ENCODE measurements at regions not wholly inside any gene's neighbourhood (a gene's known extent, or its start where the extent isn't known, plus 50 kb on each side); places are given as distances from the start of the nearest gene placed in this dataset.

- H3K4me3 ChIP-seq (ENCODE audit: low read depth, low read length) = no peak overlapping the region
- DNase-seq (ENCODE audit: low read depth) = no peak
These were observed 83.9 kb upstream of the UNC5B start for GRCh38 chr10:71128311-71128980.

- no peak overlapping the region for H3K4me3 ChIP-seq (ENCODE audit: low read depth, low read length)
- no peak for DNase-seq (ENCODE audit: low read depth)
These were observed 81.3 kb upstream of the UNC5B start for GRCh38 chr10:71131096-71131495.

GRCh38 chr10:71131508-71132088, 80.8 kb upstream of the UNC5B start:
- no peak for DNase-seq (ENCODE audit: low read depth)
- H3K4me3 ChIP-seq (ENCODE audit: low read depth, low read length) = no peak overlapping the region

DNA sequence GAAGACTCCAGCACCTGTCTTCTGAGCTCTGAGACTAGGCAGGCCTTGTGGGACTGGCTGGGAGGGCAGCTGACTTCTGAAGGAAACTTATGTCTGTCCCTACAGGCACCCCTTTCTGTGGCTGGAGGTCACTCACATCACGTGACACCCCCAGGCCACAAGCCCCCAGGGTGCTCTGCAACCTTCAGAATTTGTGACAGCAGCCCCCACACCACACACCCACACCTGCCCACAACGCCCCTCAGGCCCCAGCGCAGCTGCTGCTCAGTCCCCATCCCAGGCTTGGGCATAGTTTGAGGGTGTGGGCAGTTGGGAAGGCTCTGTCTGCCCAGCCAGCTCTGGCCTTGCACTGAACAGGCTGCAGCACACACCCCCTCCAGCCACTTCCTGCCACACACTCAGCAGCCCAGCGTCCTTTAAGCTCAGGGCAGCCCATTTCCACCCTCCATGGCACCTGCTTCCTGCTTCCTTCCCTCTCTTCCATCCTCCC, 80.0 kb upstream of the UNC5B start:
- no peak for DNase-seq (ENCODE audit: low read depth)
- H3K4me3 ChIP-seq (ENCODE audit: low read depth, low read length) = no peak overlapping the region

DNA sequence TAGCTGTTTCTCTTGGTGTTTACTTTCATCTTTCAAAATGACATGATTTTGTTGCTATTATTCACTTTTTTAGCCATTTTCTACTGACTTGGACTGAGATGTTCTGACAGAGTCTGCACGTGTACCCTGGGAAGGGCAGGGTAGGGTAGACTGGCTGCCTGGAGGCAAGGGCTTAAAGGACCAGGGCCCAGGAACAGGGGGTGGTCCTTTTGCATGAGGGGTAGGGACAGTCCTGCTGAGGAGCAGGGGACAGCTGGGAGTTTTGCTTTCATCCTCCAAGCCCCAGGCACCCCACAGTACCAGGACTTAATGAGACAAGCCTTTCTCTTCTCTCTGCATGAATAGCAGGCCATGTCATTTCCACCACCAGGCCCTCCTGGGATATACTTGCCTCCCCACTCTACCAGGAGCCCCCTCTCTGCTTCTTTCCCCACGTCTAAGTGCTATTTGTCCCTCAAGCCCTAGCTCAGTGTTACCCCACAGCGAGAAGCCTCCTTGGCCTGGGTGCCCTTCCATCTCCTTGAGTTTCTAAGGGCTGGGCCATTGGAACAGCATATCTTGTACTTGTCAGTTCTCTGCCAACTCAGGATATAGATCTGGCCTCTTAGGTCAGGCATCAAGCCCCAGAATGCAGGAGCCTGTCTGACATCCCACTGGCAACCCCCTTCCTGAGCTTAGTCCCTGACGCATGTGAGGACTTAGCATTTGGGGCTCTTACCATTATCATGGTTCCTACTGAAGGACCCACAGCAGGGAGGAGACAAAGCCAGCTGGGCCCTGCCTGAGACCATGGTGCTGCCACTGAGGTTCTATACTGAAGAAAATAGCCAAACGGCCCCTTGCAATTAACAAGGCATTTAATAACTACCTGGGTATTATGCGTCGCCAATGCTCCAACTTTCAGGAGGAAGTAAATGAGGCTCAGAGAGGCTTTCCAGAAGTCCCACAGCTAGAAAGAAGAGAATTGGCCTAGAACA, 78.4 kb upstream of the UNC5B start:
- no peak for DNase-seq (ENCODE audit: low read depth)
- no peak overlapping the region for H3K4me3 ChIP-seq (ENCODE audit: low read depth, low read length)

GRCh38 chr10:71134732-71135211, 77.6 kb upstream of the UNC5B start:
- DNase-seq (ENCODE audit: low read depth) = no peak
- H3K4me3 ChIP-seq (ENCODE audit: low read depth, low read length) = no peak overlapping the region

DNA sequence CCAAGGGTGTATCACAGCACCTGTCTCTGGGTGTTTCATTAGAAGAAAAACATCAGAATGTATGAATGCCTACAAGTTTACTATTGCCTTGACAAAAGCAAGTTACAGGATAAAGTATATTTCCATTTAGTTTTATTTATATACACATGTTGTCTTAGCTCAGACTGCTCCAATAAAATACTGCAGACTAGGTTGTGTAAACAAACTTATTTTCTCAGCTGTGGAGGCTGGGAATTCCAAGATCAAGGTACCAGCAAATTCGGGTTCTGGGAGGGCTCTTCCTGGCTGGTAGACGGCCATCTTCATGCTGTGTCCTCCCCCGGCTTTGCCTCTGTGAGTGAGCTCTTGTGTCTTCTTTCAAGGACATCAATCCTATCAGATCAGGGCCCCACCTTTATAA, 77.1 kb upstream of the UNC5B start:
- DNase-seq (ENCODE audit: low read depth) = no peak
- no peak overlapping the region for H3K4me3 ChIP-seq (ENCODE audit: low read depth, low read length)

- H3K4me3 ChIP-seq (ENCODE audit: low read depth, low read length) = no peak overlapping the region
- no peak for DNase-seq (ENCODE audit: low read depth)
These were observed 76.2 kb upstream of the UNC5B start for GRCh38 chr10:71136036-71136721.

- H3K4me3 ChIP-seq (ENCODE audit: low read depth, low read length) = no peak overlapping the region
- no peak for DNase-seq (ENCODE audit: low read depth)
These were observed 74.7 kb upstream of the UNC5B start for GRCh38 chr10:71137701-71138100.

DNA sequence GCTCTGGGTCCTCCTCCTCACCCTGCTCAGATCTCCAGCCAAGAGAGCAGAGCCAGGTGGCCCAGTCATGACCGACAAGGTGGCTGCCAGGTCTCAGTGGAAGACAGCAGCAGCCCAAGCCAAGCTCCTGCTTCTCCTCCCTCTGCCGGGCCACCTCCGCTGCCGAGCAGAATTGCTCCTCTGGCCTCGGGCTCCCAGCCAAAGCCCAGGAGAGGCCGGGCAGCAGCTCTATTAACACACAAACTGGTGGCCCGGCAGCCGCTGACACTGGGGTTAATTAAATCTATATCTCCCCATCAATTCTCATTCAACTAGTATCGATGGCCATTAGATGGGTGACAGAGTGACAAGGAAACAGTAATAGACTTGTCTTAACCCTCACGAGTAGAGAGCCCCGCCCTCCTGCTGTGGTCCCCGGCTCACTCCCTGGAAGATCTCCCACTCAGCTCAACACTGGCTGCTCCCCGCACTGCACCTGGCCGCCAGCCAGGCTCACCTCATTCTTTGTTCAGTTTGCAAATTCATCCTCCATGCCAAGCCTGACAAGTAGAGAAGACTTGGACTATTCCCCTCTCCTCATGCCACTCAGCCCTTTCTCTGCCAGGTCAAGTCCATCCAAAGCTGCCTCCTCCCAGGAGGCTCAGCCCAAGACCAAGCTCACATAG, 74.1 kb upstream of the UNC5B start:
- H3K4me3 ChIP-seq (ENCODE audit: low read depth, low read length) = no peak overlapping the region
- no peak for DNase-seq (ENCODE audit: low read depth)

DNA sequence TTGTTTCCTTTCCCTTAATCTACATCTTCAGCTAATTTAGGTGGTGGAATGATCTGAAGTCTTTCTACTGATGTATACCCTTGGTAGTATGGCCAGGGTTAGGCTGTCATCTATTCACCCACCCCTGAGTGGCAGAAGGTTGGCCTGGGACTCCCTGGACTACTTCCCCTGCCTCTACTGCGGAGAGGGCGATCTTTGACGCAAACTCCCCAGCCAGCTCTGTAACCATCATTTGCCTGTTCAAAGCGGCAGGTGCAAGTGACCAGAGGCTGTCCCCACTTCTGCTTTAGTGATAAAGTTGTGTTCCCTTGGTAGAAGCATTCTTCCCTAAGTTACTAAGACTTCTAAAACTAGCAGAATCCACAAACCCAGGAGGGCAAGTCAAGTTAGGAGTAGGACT, 70.8 kb upstream of the UNC5B start:
- H3K4me3 ChIP-seq (ENCODE audit: low read depth, low read length) = no peak overlapping the region
- DNase-seq (ENCODE audit: low read depth) = no peak

GRCh38 chr10:71143170-71143569, 69.2 kb upstream of the UNC5B start:
- no peak overlapping the region for H3K4me3 ChIP-seq (ENCODE audit: low read depth, low read length)
- DNase-seq (ENCODE audit: low read depth) = no peak

DNA sequence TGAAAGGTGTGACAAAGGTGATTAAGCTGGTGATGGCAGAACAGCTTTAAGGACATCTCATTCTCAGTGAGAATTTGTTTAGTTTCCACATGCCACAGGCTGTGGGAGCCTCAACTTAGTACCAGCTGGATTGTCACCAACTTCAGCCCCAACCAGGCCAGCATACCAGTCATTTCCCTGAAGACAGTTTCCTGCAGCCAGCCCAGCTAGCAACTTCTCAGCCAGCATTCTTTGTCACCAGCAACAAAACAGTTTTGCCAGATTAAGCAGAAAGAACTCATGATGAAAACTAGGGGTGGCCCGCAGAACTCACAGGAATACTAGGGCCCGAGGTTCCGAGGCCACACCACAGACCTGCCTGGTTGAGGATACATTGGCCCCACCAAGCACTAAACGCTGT, 68.8 kb upstream of the UNC5B start:
- DNase-seq (ENCODE audit: low read depth) = no peak

DNA sequence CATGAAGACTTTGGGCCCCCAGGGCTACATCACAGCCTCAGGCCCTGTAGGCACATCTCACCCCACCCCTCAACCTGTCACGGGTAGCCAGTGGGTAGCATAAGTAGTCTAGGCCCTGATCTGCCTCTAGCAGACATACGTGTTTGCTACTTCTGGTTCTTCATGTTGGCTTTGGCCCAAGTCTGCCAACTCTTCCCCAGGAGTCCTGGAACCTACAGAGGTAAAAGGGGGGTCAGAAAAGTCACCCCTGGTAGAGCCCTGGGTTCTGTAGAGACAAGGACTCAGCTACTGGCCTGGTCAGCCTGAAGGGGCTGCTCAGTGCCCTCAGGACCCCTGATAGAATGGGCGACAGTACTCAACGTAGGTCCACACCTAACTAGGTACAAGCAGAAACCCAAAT, 67.5 kb upstream of the UNC5B start:
- H3K4me3 ChIP-seq (ENCODE audit: low read depth, low read length) = no peak overlapping the region
- DNase-seq (ENCODE audit: low read depth) = no peak

More for the DNA sequence above, 68.8 kb upstream of the UNC5B start:
- H3K4me3 ChIP-seq (ENCODE audit: low read depth, low read length) = no peak overlapping the region

- no peak overlapping the region for H3K4me3 ChIP-seq (ENCODE audit: low read depth, low read length)
- no peak for DNase-seq (ENCODE audit: low read depth)
These were observed 66.9 kb upstream of the UNC5B start for GRCh38 chr10:71145352-71145945.

- no peak for DNase-seq (ENCODE audit: low read depth)
- H3K4me3 ChIP-seq (ENCODE audit: low read depth, low read length) = no peak overlapping the region
These were observed 61.6 kb upstream of the UNC5B start for GRCh38 chr10:71150796-71151195.

DNA sequence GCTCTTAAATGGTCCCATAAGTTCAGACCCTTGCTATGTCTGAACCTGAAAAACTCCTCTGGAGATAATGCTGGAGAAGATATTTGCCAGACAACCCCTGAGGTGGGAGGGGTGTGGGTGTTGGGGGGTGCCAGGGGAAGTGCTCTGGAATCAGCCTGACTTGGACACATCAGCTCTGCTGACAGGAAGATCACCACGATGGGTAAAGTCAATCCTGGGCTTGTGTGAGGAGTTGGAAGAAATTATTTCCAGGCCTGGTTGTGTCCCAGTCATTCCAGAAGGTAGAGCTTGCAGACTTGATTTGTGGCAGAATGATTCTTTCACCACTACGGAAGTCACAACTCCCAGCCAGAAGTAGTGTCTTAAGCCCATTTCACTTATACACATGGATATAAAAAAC, 60.3 kb upstream of the UNC5B start:
- no peak overlapping the region for H3K4me3 ChIP-seq (ENCODE audit: low read depth, low read length)
- DNase-seq (ENCODE audit: low read depth) = no peak

DNA sequence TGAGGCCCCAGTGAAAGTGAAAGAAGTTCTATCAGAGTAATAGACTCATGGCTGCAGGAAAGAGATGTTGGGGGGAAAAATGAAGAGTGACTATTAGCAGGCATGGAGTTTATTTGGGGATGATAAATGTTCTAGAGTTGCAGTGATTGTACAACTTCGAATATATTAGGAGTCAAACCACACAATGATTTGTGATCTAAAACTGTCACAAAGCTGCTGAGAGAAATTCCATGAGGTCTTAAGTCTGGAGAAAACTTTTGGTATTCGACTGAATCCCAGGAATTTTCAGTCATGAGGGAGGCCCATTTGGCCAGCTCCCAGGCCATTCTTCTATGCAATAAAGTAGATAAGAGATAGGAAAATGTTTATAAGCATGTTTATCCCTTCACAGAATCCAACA, 55.9 kb upstream of the UNC5B start:
- no peak for DNase-seq (ENCODE audit: low read depth)
- no peak overlapping the region for H3K4me3 ChIP-seq (ENCODE audit: low read depth, low read length)

DNA sequence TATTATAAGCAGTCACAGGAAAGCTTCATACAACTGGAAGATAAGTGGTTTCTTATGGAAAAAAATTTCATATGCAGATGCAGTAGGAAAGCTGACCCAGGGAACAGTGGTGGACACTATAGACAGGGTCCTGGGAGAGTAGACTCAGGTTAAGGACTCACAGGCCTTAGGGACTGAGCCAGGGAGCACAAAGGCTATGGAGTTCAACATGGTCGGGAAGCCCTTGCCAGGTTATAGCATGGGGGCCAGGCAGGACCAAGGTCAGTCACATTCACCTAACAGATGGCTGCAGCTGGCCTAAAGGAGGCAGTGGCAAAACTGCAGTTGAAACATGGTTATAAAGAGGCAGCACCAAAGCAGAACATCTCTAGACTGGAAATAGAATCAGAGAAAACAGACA, 54.9 kb upstream of the UNC5B start:
- DNase-seq (ENCODE audit: low read depth) = no peak
- H3K4me3 ChIP-seq (ENCODE audit: low read depth, low read length) = no peak overlapping the region

Measured in skeletal muscle cell (primary cell).